ENCODE measurements at regions not wholly inside any gene's neighbourhood (a gene's known extent, or its start where the extent isn't known, plus 50 kb on each side); places are given as distances from the start of the nearest gene placed in this dataset.

DNA sequence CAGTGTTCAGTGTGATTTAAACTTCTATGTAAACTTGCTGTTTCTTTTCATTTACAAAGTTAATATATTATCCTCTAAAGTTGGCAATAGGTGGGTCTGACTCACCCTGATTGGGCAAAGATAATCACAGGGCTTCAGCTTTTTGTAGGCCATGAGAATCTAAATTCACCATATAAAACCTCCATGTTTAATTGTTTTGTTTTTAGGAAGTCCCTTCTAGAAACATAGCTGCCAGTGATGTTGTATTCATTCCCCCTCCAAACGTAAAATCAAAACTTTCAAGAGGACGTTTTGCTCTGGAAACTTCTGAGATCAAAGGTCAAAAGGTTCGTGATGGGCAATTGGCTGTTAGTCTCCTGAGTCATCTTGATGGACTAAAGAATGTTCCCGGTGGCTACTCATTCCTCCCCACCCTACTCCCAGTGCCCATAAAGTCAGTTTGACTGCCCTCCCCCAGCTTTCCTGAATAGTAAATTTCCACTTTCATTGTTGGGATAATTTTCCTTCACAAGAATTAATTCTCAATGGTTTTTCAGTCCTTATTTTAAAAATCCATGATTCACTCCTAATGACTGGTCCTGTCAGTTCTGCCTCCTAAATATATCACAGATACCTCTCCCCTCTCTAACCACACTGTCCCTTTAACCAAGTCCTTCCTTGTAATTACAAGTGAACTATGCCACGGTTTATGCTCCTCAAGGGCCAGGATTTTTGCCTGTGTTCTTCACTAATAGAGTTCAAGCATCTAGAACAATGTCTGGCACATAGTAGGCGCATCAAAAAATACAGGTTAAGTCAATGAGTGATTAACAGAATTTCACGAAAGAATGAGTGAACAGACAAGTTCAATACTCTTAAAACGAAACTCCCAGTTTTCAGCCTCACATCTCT lies 164.4 kb upstream of the VRK2 start:
- no peak for TF ChIP-seq POLR2A (IDR thresholded peaks at IDR 0.05; ENCODE audit: low read depth, low read length)
- FAIRE-seq (peak; percentile 89), DNase-seq (ENCODE audit: insufficient read length, low spot score) (no peak)

- TF ChIP-seq POLR2A (IDR thresholded peaks at IDR 0.05; ENCODE audit: low read depth, low read length): no peak
- no peak for FAIRE-seq
- no peak for DNase-seq (ENCODE audit: insufficient read length, low spot score)
These were observed 163.6 kb upstream of the VRK2 start for GRCh38 chr2:57882895-57883515.

GRCh38 chr2:57884281-57884680 lies 162.3 kb upstream of the VRK2 start:
- TF ChIP-seq POLR2A (IDR thresholded peaks at IDR 0.05; ENCODE audit: low read depth, low read length): no peak
- no peak for DNase-seq (ENCODE audit: insufficient read length, low spot score)
- no peak for FAIRE-seq

GRCh38 chr2:57885742-57886141 lies 160.9 kb upstream of the VRK2 start:
- DNase-seq (ENCODE audit: insufficient read length, low spot score): no peak
- TF ChIP-seq POLR2A (IDR thresholded peaks at IDR 0.05; ENCODE audit: low read depth, low read length): no peak
- peak; percentile 53 for FAIRE-seq

DNA sequence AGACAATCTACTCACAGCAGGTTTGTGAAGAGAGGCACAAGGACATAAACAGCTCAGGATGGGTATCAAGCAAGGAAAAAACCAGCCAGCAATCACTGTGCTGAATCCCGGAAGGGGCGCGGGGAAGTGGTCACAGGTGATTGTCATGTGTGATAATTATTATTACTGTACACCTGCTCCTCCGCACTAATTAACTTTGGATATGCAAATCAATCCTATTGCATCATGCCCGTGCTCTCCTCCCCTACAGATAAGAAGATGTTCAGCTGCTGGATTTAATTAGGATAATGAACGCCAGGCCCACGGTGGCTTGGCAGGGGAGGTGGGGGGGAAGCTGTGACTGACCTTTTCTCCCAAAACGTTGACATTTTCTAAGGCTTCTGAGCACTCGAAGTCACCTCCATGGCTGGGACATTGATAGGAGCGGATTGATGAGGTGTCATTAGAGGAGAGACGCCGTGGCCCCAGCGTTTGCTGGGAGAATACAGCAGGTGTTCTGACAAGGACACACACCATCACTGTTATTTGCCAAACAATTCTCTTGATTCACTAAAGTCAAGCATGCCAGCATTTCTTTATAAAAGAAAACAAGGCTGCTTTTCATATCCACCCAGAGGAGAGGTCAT lies 160.3 kb upstream of the VRK2 start:
- no peak for DNase-seq (ENCODE audit: insufficient read length, low spot score)
- FAIRE-seq: no peak
- no peak for TF ChIP-seq POLR2A (IDR thresholded peaks at IDR 0.05; ENCODE audit: low read depth, low read length)

DNA sequence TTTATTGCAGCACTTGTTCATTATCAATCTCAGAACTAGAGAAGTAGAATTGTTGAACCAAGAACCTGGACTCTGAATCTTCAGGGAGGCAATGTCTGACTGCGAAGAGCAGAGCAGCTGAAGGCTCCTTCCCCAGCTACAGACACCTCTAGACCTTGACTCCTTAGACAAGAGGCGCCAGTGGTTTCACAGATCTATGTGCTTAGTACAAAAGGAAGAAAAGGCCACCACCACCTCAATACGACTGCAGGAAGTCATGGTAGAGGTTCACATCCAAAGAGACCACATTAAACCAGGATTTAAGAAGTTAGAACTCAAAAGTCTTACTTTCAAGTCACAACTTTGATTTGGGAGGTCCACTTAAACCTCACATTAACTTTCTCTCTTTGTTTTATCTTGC lies 158.1 kb upstream of the VRK2 start:
- FAIRE-seq (no peak), DNase-seq (ENCODE audit: insufficient read length, low spot score) (no peak)
- no peak for TF ChIP-seq POLR2A (IDR thresholded peaks at IDR 0.05; ENCODE audit: low read depth, low read length)

DNA sequence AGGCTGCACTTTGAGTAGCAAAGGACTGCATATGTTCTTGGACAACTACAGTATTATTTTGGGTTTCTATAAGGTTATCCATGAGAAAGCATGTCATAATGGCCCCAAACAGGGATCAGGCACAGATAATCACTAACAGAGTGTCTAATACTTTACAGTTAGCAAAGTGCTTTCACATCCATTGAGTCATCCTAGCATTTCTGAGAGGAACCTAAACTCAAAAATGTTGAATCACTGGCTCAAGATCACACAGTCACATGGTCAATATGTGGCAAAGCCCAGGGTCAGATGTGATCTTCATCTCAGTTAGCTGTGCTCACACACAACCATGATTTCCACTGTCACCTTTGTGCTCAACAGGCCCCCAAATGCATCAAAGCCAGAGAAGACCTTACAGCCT lies 156.1 kb upstream of the VRK2 start:
- no peak for TF ChIP-seq POLR2A (IDR thresholded peaks at IDR 0.05; ENCODE audit: low read depth, low read length)
- FAIRE-seq: peak; percentile 92
- no peak for DNase-seq (ENCODE audit: insufficient read length, low spot score)

- DNase-seq (ENCODE audit: insufficient read length, low spot score) (no peak), FAIRE-seq (no peak)
- TF ChIP-seq POLR2A (IDR thresholded peaks at IDR 0.05; ENCODE audit: low read depth, low read length): no peak
These were observed 155.4 kb upstream of the VRK2 start for GRCh38 chr2:57891086-57891712.

DNA sequence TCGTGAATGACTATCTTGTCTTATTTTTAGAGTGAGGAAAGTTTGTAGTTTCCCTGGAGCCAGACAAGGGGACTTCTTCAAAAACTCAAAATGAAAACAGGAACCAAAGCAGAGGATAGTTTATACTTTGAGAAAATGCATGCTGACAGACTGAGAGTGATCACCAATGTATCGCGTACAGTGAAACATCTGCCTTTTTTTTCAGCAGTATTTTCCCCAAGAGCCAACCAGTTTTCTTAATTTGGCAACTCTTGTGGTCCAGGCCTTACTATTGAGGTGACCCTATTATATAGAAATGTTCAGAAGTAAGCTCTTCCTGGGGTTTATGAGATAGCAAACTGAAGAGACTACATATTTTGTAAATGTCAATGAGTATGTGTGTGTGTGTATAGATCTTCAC lies 153.7 kb upstream of the VRK2 start:
- TF ChIP-seq POLR2A (IDR thresholded peaks at IDR 0.05; ENCODE audit: low read depth, low read length): no peak
- DNase-seq (ENCODE audit: insufficient read length, low spot score) (no peak), FAIRE-seq (no peak)

DNA sequence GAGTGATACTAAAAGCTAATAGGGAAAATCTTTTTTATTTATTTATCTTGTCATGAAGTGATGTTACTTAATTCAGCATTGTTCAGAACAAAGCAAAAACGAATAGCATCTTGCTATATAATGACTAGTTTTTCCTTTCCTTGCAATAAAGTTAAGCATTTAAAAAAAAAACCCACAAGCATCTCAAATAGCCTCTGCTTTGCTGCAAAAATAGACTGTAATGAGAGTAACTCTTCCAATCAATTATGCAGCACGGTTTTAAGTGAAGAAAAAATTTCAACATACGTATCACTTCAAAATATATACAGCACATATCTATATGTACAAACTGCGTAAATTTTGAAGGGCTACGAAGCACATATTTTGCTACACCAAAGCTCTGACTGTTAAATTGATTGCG lies 153.3 kb upstream of the VRK2 start:
- no peak for TF ChIP-seq POLR2A (IDR thresholded peaks at IDR 0.05; ENCODE audit: low read depth, low read length)
- DNase-seq (ENCODE audit: insufficient read length, low spot score) (no peak), FAIRE-seq (no peak)

GRCh38 chr2:57893786-57894185 lies 152.8 kb upstream of the VRK2 start:
- DNase-seq (ENCODE audit: insufficient read length, low spot score): no peak
- no peak for FAIRE-seq
- no peak for TF ChIP-seq POLR2A (IDR thresholded peaks at IDR 0.05; ENCODE audit: low read depth, low read length)

DNA sequence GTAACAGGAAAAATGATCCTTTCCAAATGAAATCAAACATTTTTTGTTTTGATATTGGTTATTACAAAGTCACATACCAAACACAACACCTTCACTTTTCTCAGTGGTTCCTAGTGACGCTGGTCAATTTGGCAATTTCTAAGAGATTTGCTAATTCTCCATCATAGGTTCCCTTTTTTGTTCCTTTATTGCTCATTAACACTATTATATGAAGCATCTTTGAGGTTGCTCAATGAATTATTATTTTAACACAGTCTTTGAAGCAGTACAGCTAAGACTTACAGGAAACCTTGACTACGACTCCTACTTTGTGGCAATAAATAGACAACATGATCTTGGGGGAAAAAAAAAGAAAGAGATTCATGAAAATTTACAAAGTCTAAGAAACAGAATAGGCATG lies 152.2 kb upstream of the VRK2 start:
- no peak for DNase-seq (ENCODE audit: insufficient read length, low spot score)
- TF ChIP-seq POLR2A (IDR thresholded peaks at IDR 0.05; ENCODE audit: low read depth, low read length): no peak
- FAIRE-seq: no peak

DNA sequence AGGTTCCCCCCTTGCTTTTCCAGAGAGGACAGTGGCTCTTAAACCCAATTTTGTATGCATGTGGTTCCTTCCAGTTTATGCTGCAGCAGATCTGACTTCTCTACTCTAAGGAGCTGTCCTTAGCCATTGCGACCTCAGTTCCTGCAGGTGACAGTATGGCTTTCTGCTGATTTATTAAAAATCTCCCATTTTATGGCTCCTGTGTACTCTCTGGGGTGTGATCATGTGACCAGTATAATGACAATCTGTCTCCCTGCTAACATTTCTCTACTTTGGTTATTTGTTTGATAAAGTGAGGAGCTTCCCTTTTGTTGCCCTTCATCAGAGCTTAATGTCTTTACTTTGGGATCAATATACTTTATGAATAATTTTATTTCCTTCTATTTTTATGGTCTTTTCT lies 148.7 kb upstream of the VRK2 start:
- DNase-seq (ENCODE audit: insufficient read length, low spot score) (no peak), FAIRE-seq (no peak)
- TF ChIP-seq POLR2A (IDR thresholded peaks at IDR 0.05; ENCODE audit: low read depth, low read length): no peak

DNA sequence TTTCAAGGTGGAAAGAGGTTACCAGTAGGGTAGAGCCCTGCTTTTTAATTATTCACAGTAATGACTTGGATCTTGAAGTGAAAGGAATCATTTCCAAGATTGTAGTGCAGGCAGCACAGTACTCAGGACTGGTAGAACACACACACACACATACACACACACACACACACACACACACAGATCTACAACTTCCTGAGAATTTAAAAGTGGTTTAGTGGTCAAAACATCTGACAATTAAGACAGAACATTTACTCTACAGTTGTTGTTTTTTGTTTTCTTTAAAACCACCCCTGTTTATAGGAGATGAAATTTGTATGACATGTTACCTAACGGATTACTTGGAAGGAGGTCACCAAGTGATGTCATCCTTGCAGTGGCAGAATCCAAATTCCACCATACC lies 146.7 kb upstream of the VRK2 start:
- FAIRE-seq (no peak), DNase-seq (ENCODE audit: insufficient read length, low spot score) (no peak)
- no peak for TF ChIP-seq POLR2A (IDR thresholded peaks at IDR 0.05; ENCODE audit: low read depth, low read length)

Measured in H54 (cell line).